WERI-Rb-1 (cell line): ENCODE measurements at regions not wholly inside any gene's neighbourhood (a gene's known extent, or its start where the extent isn't known, plus 50 kb on each side); places are given as distances from the start of the nearest gene placed in this dataset.

Source experiments
- DNase-seq: peaks from one replicate; pipeline ENCODE4 v3.0.0-alpha.2; 2020
- H3K27ac ChIP-seq: fragments of 250-450 bp; sonication (Bioruptor Pico); 2 replicates; pipeline ENCODE4 v1.5.1; 2020; ENCODE audit warnings: mild to moderate bottlenecking, moderate library complexity
- H3K27me3 ChIP-seq: fragments of 250-450 bp; sonication (Bioruptor Pico); 2 replicates; pipeline ENCODE4 v1.5.1; 2021; ENCODE audit warnings: mild to moderate bottlenecking, low read depth, moderate library complexity; ENCODE audit not compliant: insufficient read depth, severe bottlenecking
- H3K36me3 ChIP-seq: fragments of 250-450 bp; sonication (Bioruptor Pico); 2 replicates; pipeline ENCODE4 v1.5.1; 2020; ENCODE audit warnings: mild to moderate bottlenecking, moderate library complexity
- H3K4me3 ChIP-seq: 2 replicates; pipeline ENCODE4 v1.5.1; 2011; ENCODE audit warnings: low read depth, mild to moderate bottlenecking, control low read depth, low read length
- H3K9me3 ChIP-seq: fragments of 250-450 bp; sonication (Bioruptor Pico); 2 replicates; pipeline ENCODE4 v1.5.1; 2021; ENCODE audit warnings: mild to moderate bottlenecking, moderate library complexity; ENCODE audit not compliant: severe bottlenecking
- CTCF ChIP-seq: IDR thresholded peaks from 2 replicates; pipeline ENCODE4 v1.5.1; 2011; ENCODE audit warnings: low read depth, mild to moderate bottlenecking, control low read depth, inconsistent platforms, low read length

- Histone ChIP-seq H3K9me3 (no peaks in the 10 kb centered on the region), H3K27ac (no peak overlapping the region), H3K27me3 (peaks cover 10% of the 10 kb centered on the region), H3K4me3 (no peak overlapping the region), H3K36me3 (no peaks in the 10 kb centered on the region)
- no peak for DNase-seq
- no peak for TF ChIP-seq CTCF
Observed at GRCh38 chr14:42159138-42159537, 552.5 kb downstream of the LRFN5 start.

- no peak for DNase-seq
- H3K36me3 ChIP-seq = no peaks in the 10 kb centered on the region
- no peak overlapping the region for H3K4me3 ChIP-seq
- H3K9me3 ChIP-seq = no peaks in the 10 kb centered on the region
- no peak for TF ChIP-seq CTCF
- peaks cover 13% of the 10 kb centered on the region for H3K27me3 ChIP-seq
- H3K27ac ChIP-seq = no peak overlapping the region
Observed at GRCh38 chr14:42149609-42150261, 543.1 kb downstream of the LRFN5 start.

- Histone ChIP-seq H3K27ac (no peak overlapping the region), H3K9me3 (no peaks in the 10 kb centered on the region), H3K27me3 (peaks cover 23% of the 10 kb centered on the region), H3K4me3 (no peak overlapping the region), H3K36me3 (no peaks in the 10 kb centered on the region)
- TF ChIP-seq CTCF = no peak
- no peak for DNase-seq
Observed at GRCh38 chr14:42145766-42146165, 539.1 kb downstream of the LRFN5 start.

GRCh38 chr14:42143114-42143513 is 536.4 kb downstream of the LRFN5 start:
- H3K27me3 ChIP-seq = peaks cover 24% of the 10 kb centered on the region
- no peak overlapping the region for H3K27ac ChIP-seq

GRCh38 chr14:42141328-42141727 is 534.7 kb downstream of the LRFN5 start:
- Histone ChIP-seq H3K9me3 (no peaks in the 10 kb centered on the region), H3K27ac (no peak overlapping the region), H3K4me3 (no peak overlapping the region), H3K36me3 (no peaks in the 10 kb centered on the region), H3K27me3 (peaks cover 26% of the 10 kb centered on the region)
- no peak for TF ChIP-seq CTCF
- no peak for DNase-seq

More at GRCh38 chr14:42143114-42143513, 536.4 kb downstream of the LRFN5 start:
- no peaks in the 10 kb centered on the region for H3K36me3 ChIP-seq
- DNase-seq = no peak
- H3K9me3 ChIP-seq = no peaks in the 10 kb centered on the region
- H3K4me3 ChIP-seq = no peak overlapping the region
- no peak for TF ChIP-seq CTCF

GRCh38 chr14:42140831-42141279 is 534.2 kb downstream of the LRFN5 start:
- no peak for TF ChIP-seq CTCF
- peaks cover 25% of the 10 kb centered on the region for H3K27me3 ChIP-seq
- DNase-seq = no peak
- no peaks in the 10 kb centered on the region for H3K36me3 ChIP-seq
- no peak overlapping the region for H3K4me3 ChIP-seq
- H3K27ac ChIP-seq = no peak overlapping the region
- H3K9me3 ChIP-seq = no peaks in the 10 kb centered on the region
